SK-N-SH (cell line): ENCODE measurements at regions not wholly inside any gene's neighbourhood (a gene's known extent, or its start where the extent isn't known, plus 50 kb on each side); places are given as distances from the start of the nearest gene placed in this dataset.

Experiments used
- CTCF ChIA-PET: fragments of 300-600, 350-600 bp; formaldehyde crosslinking; extraction: SDS; loops from one replicate; lab custom pipeline; 2021; lab: Yijun Ruan, JAX
- POLR2A ChIA-PET: fragments of 350-600 bp; sonication (Branson Sonifier 250); formaldehyde crosslinking; extraction: SDS; loops from one replicate; lab custom pipeline; 2020; ENCODE audit warnings: antibody characterized with exemption, inconsistent platforms; lab: Yijun Ruan, JAX
- DNase-seq: peaks from one replicate; pipeline ENCODE4 v3.0.0; 2012
- H2AFZ ChIP-seq: fragments of 200-600 bp; sonication (generic); 2 replicates; pipeline ENCODE4 v1.8.1; 2016; ENCODE audit warnings: antibody characterized with exemption, mild to moderate bottlenecking, low read depth
- H3F3A ChIP-seq: fragments of 200-600 bp; sonication (generic); replicated peaks from 2 replicates; pipeline ENCODE3; 2016; ENCODE audit warnings: antibody characterized with exemption, mild to moderate bottlenecking; ENCODE audit not compliant: insufficient read depth
- H3K27ac ChIP-seq, 2 experiments: fragments of 200-500 bp in 1 of 2; fragments of 200-600 bp in 1 of 2; sonication (Bioruptor generic) in 1 of 2; sonication (generic), shearing (Covaris generic) in 1 of 2; 2 replicates each; pipeline versions ENCODE4 v1.5.1 to v1.6.1; 2014 to 2016; ENCODE audit warnings: low read depth in 2 of 2, inconsistent platforms in 1 of 2, low read length in 1 of 2, mild to moderate bottlenecking in 1 of 2, mixed read lengths in 1 of 2
- H3K27me3 ChIP-seq: fragments of 200-600 bp; sonication (generic), shearing (Covaris generic); 2 replicates; pipeline ENCODE4 v1.6.1; 2016; ENCODE audit warnings: mixed run types; ENCODE audit not compliant: insufficient read depth
- H3K36me3 ChIP-seq, 2 experiments: fragments of 200-500 bp in 1 of 2; fragments of 200-600 bp in 1 of 2; sonication (Bioruptor generic) in 1 of 2; sonication (generic) in 1 of 2; replicated peaks in 1 of 2; 2 replicates each; pipeline versions ENCODE3 to v1.5.1; 2014 to 2016; ENCODE audit warnings: low read length in 1 of 2, mild to moderate bottlenecking in 1 of 2; ENCODE audit not compliant: insufficient read depth in 2 of 2, control insufficient read depth in 1 of 2
- H3K4me1 ChIP-seq, 2 experiments: fragments of 200-500 bp in 1 of 2; fragments of 200-600 bp in 1 of 2; sonication (Bioruptor generic) in 1 of 2; sonication (generic), shearing (Covaris generic) in 1 of 2; 2 replicates each; pipeline versions ENCODE4 v1.5.1 to v1.6.1; 2014 to 2016; ENCODE audit warnings: low read depth in 1 of 2, low read length in 1 of 2, mixed run types in 1 of 2; ENCODE audit not compliant: insufficient read depth in 2 of 2, control insufficient read depth in 1 of 2
- H3K4me2 ChIP-seq: fragments of 200-600 bp; sonication (generic), shearing (Covaris generic); 2 replicates; pipeline ENCODE4 v1.6.1; 2017; ENCODE audit warnings: mixed run types
- H3K4me3 ChIP-seq, 2 experiments: fragments of 200-500 bp in 1 of 2; fragments of 200-600 bp in 1 of 2; sonication (Bioruptor generic) in 1 of 2; sonication (generic), shearing (Covaris generic) in 1 of 2; 2 replicates each; pipeline versions ENCODE4 v1.5.1 to v1.8.1; 2014 to 2016; ENCODE audit warnings: low read depth in 2 of 2, inconsistent platforms in 1 of 2, low read length in 1 of 2, mild to moderate bottlenecking in 1 of 2, mixed read lengths in 1 of 2, moderate library complexity in 1 of 2
- H3K79me2 ChIP-seq: fragments of 200-600 bp; sonication (generic); 2 replicates; pipeline ENCODE4 v1.8.1; 2017; ENCODE audit warnings: mild to moderate bottlenecking; ENCODE audit not compliant: insufficient read depth
- H3K9ac ChIP-seq: fragments of 200-600 bp; sonication (generic); 2 replicates; pipeline ENCODE4 v1.6.1; 2017; ENCODE audit warnings: mixed run types
- H3K9me2 ChIP-seq: fragments of 200-600 bp; sonication (generic); 2 replicates; pipeline ENCODE4 v1.6.1; 2017; ENCODE audit warnings: mixed run types
- H3K9me3 ChIP-seq: fragments of 200-600 bp; sonication (generic); 2 replicates; pipeline ENCODE4 v1.6.1; 2017; ENCODE audit warnings: mixed run types, mild to moderate bottlenecking, moderate library complexity
- H4K20me1 ChIP-seq: fragments of 200-600 bp; sonication (generic); 2 replicates; pipeline ENCODE4 v1.6.1; 2017; ENCODE audit warnings: mild to moderate bottlenecking, mixed run types; ENCODE audit not compliant: insufficient read depth
- FOSL2 ChIP-seq: IDR thresholded peaks from 2 replicates; pipeline ENCODE4 v1.4.0; 2012; ENCODE audit warnings: low read depth, mild to moderate bottlenecking, moderate library complexity, borderline replicate concordance
- FOXJ3 ChIP-seq: sonication (generic); formaldehyde crosslinking; IDR thresholded peaks from 2 replicates; pipeline ENCODE4 v1.5.1; 2020; ENCODE audit warnings: mild to moderate bottlenecking, missing genetic modification reagents
- FOXM1 ChIP-seq: IDR thresholded peaks from 2 replicates; pipeline ENCODE4 v1.4.0; 2012; ENCODE audit warnings: low read depth, mild to moderate bottlenecking
- GABPA ChIP-seq: IDR thresholded peaks from 2 replicates; pipeline ENCODE4 v1.4.0; 2012; ENCODE audit warnings: low read depth, mild to moderate bottlenecking
- JUND ChIP-seq: IDR thresholded peaks from 2 replicates; pipeline ENCODE4 v1.4.0; 2012
- MXI1 ChIP-seq: IDR thresholded peaks from 2 replicates; pipeline ENCODE4 v1.6.1; 2012; ENCODE audit warnings: mild to moderate bottlenecking, low read depth, low read length, improper control_type of control experiment
- POLR2AphosphoS5 ChIP-seq: IDR thresholded peaks from 2 replicates; pipeline ENCODE4 v1.6.1; 2012; ENCODE audit warnings: low read depth, low read length
- RFX5 ChIP-seq: IDR thresholded peaks from 2 replicates; pipeline ENCODE4 v1.6.1; 2012; ENCODE audit warnings: mild to moderate bottlenecking, improper control_type of control experiment, low read length
- RXRA ChIP-seq: IDR thresholded peaks from 2 replicates; pipeline ENCODE4 v1.4.0; 2012; ENCODE audit warnings: low read depth, mild to moderate bottlenecking, borderline replicate concordance
- TAF1 ChIP-seq: IDR thresholded peaks from 2 replicates; pipeline ENCODE4 v1.6.1; 2012; ENCODE audit warnings: low read depth, mild to moderate bottlenecking, low read length, moderate library complexity, borderline replicate concordance
- TEAD4 ChIP-seq: IDR thresholded peaks from 2 replicates; pipeline ENCODE4 v1.4.0; 2012; ENCODE audit warnings: mild to moderate bottlenecking, borderline replicate concordance; ENCODE audit not compliant: insufficient read depth
- YY1 ChIP-seq: IDR thresholded peaks from 2 replicates; pipeline ENCODE4 v1.4.0; 2012; ENCODE audit warnings: low read depth, mild to moderate bottlenecking
- WGBS: methylation state at CpG from one replicate; pipeline ENCODE4 v1.1.6; 2017; ENCODE audit warnings: low lambda C conversion rate; 5-methylcytosine and 5-hydroxymethylcytosine counted together
- TF ChIP-seq, protein P1 (sequence below): fragments of 200-600 bp; sonication (generic); IDR thresholded peaks from 2 replicates; pipeline ENCODE4 v1.6.1; 2017; ENCODE audit warnings: antibody characterized with exemption, mild to moderate bottlenecking, moderate library complexity
- TF ChIP-seq, protein P2 (sequence below): IDR thresholded peaks from 2 replicates; pipeline ENCODE4 v1.6.1; 2012; ENCODE audit warnings: mild to moderate bottlenecking, low read depth, low read length, moderate library complexity
- TF ChIP-seq, protein P3 (sequence below): IDR thresholded peaks from 2 replicates; pipeline ENCODE4 v1.4.0; 2012; ENCODE audit warnings: low read depth, borderline replicate concordance

DNA sequence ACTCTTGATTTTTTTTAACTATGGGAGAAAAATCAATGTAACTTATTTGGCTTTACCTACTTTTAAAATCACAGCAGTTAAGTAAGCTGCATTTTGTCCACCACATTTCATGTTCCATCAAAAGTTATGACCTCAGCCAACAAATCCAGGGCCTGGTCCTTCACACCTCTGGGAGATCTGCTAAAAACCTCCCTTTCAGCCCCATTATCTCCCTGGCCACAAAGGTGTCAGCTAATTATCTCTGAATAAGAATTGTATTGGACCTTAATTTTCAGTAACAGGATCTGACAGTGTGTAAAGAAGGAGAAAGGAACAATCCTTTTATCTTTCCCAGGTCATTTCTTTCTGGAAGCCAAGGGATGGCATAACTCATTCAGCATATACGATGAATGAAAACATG is 359.3 kb downstream of the TMEM182 start:
- no peak overlapping the region for H3K4me3 ChIP-seq
- DNase-seq: no peak
- no peaks in the 10 kb centered on the region for H3K9me3 ChIP-seq
- 0% methylated on average over 1 of the region's 1 CpG for WGBS
- no peak overlapping the region for H3K4me2 ChIP-seq
- H3K4me1 ChIP-seq: no peaks in the 10 kb centered on the region
- CTCF ChIA-PET: no interaction called here
- no peak overlapping the region for H3K9ac ChIP-seq
- H2AFZ ChIP-seq: no peak overlapping the region
- no peaks in the 10 kb centered on the region for H3K79me2 ChIP-seq
- TF ChIP-seq JUND (no peak), RXRA (no peak), FOXM1 (no peak), FOXJ3 (CRISPR knock-in tag) (no peak), TEAD4 (no peak), FOSL2 (no peak), GABPA (no peak), MXI1 (no peak), TAF1 (no peak)
- TF ChIP-seq, protein P1, sequence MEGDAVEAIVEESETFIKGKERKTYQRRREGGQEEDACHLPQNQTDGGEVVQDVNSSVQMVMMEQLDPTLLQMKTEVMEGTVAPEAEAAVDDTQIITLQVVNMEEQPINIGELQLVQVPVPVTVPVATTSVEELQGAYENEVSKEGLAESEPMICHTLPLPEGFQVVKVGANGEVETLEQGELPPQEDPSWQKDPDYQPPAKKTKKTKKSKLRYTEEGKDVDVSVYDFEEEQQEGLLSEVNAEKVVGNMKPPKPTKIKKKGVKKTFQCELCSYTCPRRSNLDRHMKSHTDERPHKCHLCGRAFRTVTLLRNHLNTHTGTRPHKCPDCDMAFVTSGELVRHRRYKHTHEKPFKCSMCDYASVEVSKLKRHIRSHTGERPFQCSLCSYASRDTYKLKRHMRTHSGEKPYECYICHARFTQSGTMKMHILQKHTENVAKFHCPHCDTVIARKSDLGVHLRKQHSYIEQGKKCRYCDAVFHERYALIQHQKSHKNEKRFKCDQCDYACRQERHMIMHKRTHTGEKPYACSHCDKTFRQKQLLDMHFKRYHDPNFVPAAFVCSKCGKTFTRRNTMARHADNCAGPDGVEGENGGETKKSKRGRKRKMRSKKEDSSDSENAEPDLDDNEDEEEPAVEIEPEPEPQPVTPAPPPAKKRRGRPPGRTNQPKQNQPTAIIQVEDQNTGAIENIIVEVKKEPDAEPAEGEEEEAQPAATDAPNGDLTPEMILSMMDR: no peak
- TF ChIP-seq, protein P2, sequence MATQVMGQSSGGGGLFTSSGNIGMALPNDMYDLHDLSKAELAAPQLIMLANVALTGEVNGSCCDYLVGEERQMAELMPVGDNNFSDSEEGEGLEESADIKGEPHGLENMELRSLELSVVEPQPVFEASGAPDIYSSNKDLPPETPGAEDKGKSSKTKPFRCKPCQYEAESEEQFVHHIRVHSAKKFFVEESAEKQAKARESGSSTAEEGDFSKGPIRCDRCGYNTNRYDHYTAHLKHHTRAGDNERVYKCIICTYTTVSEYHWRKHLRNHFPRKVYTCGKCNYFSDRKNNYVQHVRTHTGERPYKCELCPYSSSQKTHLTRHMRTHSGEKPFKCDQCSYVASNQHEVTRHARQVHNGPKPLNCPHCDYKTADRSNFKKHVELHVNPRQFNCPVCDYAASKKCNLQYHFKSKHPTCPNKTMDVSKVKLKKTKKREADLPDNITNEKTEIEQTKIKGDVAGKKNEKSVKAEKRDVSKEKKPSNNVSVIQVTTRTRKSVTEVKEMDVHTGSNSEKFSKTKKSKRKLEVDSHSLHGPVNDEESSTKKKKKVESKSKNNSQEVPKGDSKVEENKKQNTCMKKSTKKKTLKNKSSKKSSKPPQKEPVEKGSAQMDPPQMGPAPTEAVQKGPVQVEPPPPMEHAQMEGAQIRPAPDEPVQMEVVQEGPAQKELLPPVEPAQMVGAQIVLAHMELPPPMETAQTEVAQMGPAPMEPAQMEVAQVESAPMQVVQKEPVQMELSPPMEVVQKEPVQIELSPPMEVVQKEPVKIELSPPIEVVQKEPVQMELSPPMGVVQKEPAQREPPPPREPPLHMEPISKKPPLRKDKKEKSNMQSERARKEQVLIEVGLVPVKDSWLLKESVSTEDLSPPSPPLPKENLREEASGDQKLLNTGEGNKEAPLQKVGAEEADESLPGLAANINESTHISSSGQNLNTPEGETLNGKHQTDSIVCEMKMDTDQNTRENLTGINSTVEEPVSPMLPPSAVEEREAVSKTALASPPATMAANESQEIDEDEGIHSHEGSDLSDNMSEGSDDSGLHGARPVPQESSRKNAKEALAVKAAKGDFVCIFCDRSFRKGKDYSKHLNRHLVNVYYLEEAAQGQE: no peak
- TF ChIP-seq, protein P3, sequence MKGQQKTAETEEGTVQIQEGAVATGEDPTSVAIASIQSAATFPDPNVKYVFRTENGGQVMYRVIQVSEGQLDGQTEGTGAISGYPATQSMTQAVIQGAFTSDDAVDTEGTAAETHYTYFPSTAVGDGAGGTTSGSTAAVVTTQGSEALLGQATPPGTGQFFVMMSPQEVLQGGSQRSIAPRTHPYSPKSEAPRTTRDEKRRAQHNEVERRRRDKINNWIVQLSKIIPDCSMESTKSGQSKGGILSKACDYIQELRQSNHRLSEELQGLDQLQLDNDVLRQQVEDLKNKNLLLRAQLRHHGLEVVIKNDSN: no peak
- H3F3A ChIP-seq: no peaks in the 10 kb centered on the region
- H3K27me3 ChIP-seq: no peaks in the 10 kb centered on the region
- POLR2A ChIA-PET: no interaction called here
- H3K27ac ChIP-seq: no peak overlapping the region
- H4K20me1 ChIP-seq: no peaks in the 10 kb centered on the region
- H3K9me2 ChIP-seq: no peaks in the 10 kb centered on the region
- no peaks in the 10 kb centered on the region for H3K36me3 ChIP-seq

DNA sequence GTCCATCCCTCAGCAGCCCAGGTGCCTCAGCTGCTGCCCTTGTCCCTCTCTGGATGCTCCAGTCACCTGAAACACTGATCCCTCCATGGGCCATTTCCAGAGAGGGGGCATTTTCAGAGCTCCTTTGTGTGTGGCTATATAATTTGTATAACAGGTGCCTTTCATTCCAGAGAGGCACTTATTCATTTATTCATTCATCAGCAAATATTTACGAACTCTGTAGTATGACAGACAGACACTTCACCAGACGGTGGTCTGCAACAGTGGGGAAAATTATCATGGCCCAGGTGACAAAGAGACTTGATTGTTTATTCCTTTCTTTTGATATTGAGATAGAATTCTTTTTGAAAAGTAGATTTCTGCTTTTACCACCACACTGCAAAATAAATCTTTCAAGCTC is 361.7 kb downstream of the TMEM182 start:
- TF ChIP-seq RFX5 (no peak), RXRA (no peak), GABPA (no peak), YY1 (no peak), FOXJ3 (CRISPR knock-in tag) (no peak), TAF1 (no peak), POLR2AphosphoS5 (no peak)
- TF ChIP-seq, protein P2: no peak
- Histone ChIP-seq H3K9me3 (no peaks in the 10 kb centered on the region), H3K4me2 (no peak overlapping the region), H3K4me3 (no peak overlapping the region), H3K9ac (no peak overlapping the region), H3K36me3 (no peaks in the 10 kb centered on the region), H4K20me1 (no peaks in the 10 kb centered on the region), H3F3A (no peaks in the 10 kb centered on the region), H3K9me2 (no peaks in the 10 kb centered on the region), H2AFZ (no peak overlapping the region), H3K4me1 (no peaks in the 10 kb centered on the region), H3K27ac (no peak overlapping the region), H3K79me2 (no peaks in the 10 kb centered on the region), H3K27me3 (no peaks in the 10 kb centered on the region)
- POLR2A ChIA-PET: no interaction called here
- CTCF ChIA-PET: no interaction called here
- 0% methylated on average over 2 of the region's 2 CpGs for WGBS
- DNase-seq: no peak
